ENCODE measurements at regions not wholly inside any gene's neighbourhood (a gene's known extent, or its start where the extent isn't known, plus 50 kb on each side); places are given as distances from the start of the nearest gene placed in this dataset.

DNA sequence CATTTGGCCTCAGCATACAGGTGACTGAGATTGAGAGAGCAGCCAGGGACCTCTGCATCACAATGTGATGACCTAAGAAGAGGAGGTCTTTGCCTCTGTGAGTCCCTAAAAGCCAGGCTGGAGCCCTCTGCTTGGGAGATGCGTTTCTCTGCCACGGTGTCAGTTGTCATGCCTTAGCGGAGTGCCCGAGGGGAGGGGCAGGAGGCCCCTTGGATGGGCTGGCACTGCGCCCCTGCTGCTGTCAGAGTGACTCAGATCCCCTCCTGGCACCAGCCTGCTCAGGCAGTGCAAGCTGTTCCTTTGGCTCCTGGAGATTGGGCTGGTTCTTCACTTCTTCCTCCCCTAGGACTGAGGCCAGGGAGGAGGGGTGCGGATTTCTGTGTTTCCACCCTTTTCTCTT, 64.9 kb upstream of the KCNA5 start:
- Histone ChIP-seq H4K91ac (ENCODE audit: low read depth, low read length, poor library complexity) (no peak overlapping the region), H2BK15ac (ENCODE audit: low read length) (no peak overlapping the region), H3K14ac (ENCODE audit: low read length) (no peak overlapping the region), H3K9me3 (replicated peaks in 1 of 2; ENCODE audit: control insufficient read depth in 2 of 2, insufficient read depth in 1 of 2, low read depth in 1 of 2, low read length in 2 of 2) (no peaks in the 10 kb centered on the region), H3K23ac (ENCODE audit: low read depth, low read length, poor library complexity) (no peak overlapping the region), H3K36me3 (replicated peaks in 1 of 2; ENCODE audit: control insufficient read depth in 2 of 2, insufficient read depth in 2 of 2, low read length in 2 of 2) (no peaks in the 10 kb centered on the region), H2AFZ (ENCODE audit: low read length) (no peak overlapping the region), H4K8ac (ENCODE audit: low read depth, low read length) (no peak overlapping the region), H3K27me3 (ENCODE audit: control insufficient read depth in 3 of 3, insufficient read depth in 3 of 3, low read depth in 1 of 3, low read length in 3 of 3) (peaks cover 0 to 2% (median 0%) of the 10 kb centered on the region in 3 experiments), H3K9ac (ENCODE audit: low read depth, low read length, poor library complexity) (no peak overlapping the region), H3K4ac (ENCODE audit: low read length) (no peak overlapping the region), H3K4me3 (ENCODE audit: low read length in 2 of 2) (no peak overlapping the region), H2BK5ac (ENCODE audit: low read length) (no peak overlapping the region), H2AK5ac (ENCODE audit: low read depth, low read length) (no peak overlapping the region), H3K79me1 (ENCODE audit: low read depth, low read length) (no peaks in the 10 kb centered on the region), H2BK12ac (ENCODE audit: low read length) (no peak overlapping the region), H3K4me1 (ENCODE audit: control insufficient read depth in 2 of 2, insufficient read depth in 1 of 2, low read depth in 1 of 2, low read length in 2 of 2) (no peaks in the 10 kb centered on the region), H3K27ac (replicated peaks; ENCODE audit: low read length) (no peak overlapping the region), H3K4me2 (ENCODE audit: insufficient read depth, low read length, poor library complexity, severe bottlenecking) (no peak overlapping the region), H2BK120ac (ENCODE audit: low read depth, low read length) (no peak overlapping the region), H3K18ac (ENCODE audit: low read length) (peak overlapping the region; percentile 41)
- no peak for DNase-seq (ENCODE audit: low spot score)
- WGBS, 2 donors (ENCODE audit: extremely low coverage in 2 of 2, insufficient read length in 2 of 2, insufficient replicate concordance in 1 of 2): no CpG with 5 or more reads among the region's 6 CpGs

DNA sequence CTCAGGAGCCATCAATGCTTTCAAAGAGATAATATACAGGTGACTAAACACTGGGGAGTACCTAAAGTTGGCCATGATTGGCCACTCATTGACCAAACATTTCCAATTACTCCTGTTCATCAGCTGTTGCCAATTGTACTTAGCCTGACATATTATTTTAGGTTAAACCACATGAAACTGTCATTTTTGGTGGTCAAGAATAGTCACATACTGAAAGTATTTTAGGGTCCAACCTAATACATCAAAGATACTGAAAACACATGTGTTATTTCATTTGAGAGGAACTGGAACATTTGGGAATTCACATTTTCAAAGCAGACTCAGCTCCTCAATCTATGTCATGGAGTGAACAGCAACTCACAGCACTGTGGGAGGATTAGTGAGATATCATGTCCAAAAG, 63.9 kb upstream of the KCNA5 start:
- Histone ChIP-seq H3K4me2 (ENCODE audit: insufficient read depth, low read length, poor library complexity, severe bottlenecking) (no peak overlapping the region), H2AK5ac (ENCODE audit: low read depth, low read length) (no peak overlapping the region), H3K9ac (ENCODE audit: low read depth, low read length, poor library complexity) (no peak overlapping the region), H3K4ac (ENCODE audit: low read length) (no peak overlapping the region), H3K14ac (ENCODE audit: low read length) (no peak overlapping the region), H4K8ac (ENCODE audit: low read depth, low read length) (no peak overlapping the region), H4K91ac (ENCODE audit: low read depth, low read length, poor library complexity) (no peak overlapping the region), H3K9me3 (replicated peaks in 1 of 2; ENCODE audit: control insufficient read depth in 2 of 2, insufficient read depth in 1 of 2, low read depth in 1 of 2, low read length in 2 of 2) (no peaks in the 10 kb centered on the region), H2BK120ac (ENCODE audit: low read depth, low read length) (no peak overlapping the region), H3K79me1 (ENCODE audit: low read depth, low read length) (no peaks in the 10 kb centered on the region), H3K4me3 (ENCODE audit: low read length in 2 of 2) (no peak overlapping the region), H3K27me3 (ENCODE audit: control insufficient read depth in 3 of 3, insufficient read depth in 3 of 3, low read depth in 1 of 3, low read length in 3 of 3) (peaks cover 0 to 2% (median 0%) of the 10 kb centered on the region in 3 experiments), H3K23ac (ENCODE audit: low read depth, low read length, poor library complexity) (no peak overlapping the region), H3K36me3 (replicated peaks in 1 of 2; ENCODE audit: control insufficient read depth in 2 of 2, insufficient read depth in 2 of 2, low read length in 2 of 2) (no peaks in the 10 kb centered on the region), H2BK5ac (ENCODE audit: low read length) (no peak overlapping the region), H3K4me1 (ENCODE audit: control insufficient read depth in 2 of 2, insufficient read depth in 1 of 2, low read depth in 1 of 2, low read length in 2 of 2) (no peaks in the 10 kb centered on the region), H2AFZ (ENCODE audit: low read length) (no peak overlapping the region), H2BK12ac (ENCODE audit: low read length) (no peak overlapping the region), H3K18ac (ENCODE audit: low read length) (no peak overlapping the region), H3K27ac (replicated peaks; ENCODE audit: low read length) (no peak overlapping the region), H2BK15ac (ENCODE audit: low read length) (no peak overlapping the region)
- DNase-seq (ENCODE audit: low spot score): no peak

DNA sequence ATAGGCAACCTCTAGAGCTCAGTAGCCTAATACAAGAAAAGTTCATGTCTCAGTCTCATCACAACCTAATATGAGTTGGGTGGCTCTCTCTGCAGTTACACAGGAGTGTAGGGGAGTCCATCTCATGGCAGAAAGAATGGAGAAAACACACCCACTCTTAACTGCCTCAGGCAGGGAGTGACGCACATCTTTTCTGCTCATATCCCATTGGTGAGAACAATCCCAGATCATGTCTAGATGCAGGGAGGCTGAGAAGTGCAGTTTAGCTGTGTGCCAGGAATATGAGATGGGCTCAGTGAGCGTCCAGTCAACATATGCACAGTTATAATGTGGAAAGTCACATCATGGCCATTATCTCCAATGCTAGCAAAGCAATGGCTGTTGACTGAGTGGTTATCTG, 59.3 kb upstream of the KCNA5 start:
- H2BK15ac ChIP-seq (ENCODE audit: low read length): no peak overlapping the region
- no peak overlapping the region for H3K4me3 ChIP-seq (ENCODE audit: low read length in 2 of 2)

DNA sequence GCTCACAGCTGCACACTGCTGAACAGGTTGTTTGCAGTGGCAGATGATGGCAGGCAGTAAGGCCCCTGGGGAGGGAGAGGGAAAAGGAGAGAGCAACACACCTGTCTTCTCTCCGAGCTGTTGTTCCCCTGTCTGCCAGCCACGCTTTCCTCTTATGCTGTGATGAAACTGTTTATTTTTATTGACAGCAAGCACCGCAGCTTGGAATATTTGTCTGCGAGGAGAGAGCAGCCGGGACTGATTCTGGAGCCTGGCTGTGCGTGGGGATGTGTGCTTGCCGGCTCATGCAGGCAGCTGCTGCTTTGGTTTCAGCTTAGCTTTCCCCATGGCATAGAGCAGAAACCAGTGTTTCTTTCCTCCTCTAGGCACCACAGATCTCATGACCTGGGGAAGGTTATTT, 58.7 kb upstream of the KCNA5 start:
- Histone ChIP-seq H3K27ac (replicated peaks; ENCODE audit: low read length) (no peak overlapping the region), H2AFZ (ENCODE audit: low read length) (no peak overlapping the region), H4K8ac (ENCODE audit: low read depth, low read length) (no peak overlapping the region), H3K4ac (ENCODE audit: low read length) (no peak overlapping the region), H3K27me3 (ENCODE audit: control insufficient read depth in 3 of 3, insufficient read depth in 3 of 3, low read depth in 1 of 3, low read length in 3 of 3) (peaks cover 0 to 5% (median 0%) of the 10 kb centered on the region in 3 experiments), H3K23ac (ENCODE audit: low read depth, low read length, poor library complexity) (no peak overlapping the region), H3K14ac (ENCODE audit: low read length) (no peak overlapping the region), H3K9me3 (replicated peaks in 1 of 2; ENCODE audit: control insufficient read depth in 2 of 2, insufficient read depth in 1 of 2, low read depth in 1 of 2, low read length in 2 of 2) (no peaks in the 10 kb centered on the region), H3K79me1 (ENCODE audit: low read depth, low read length) (no peaks in the 10 kb centered on the region), H2BK5ac (ENCODE audit: low read length) (no peak overlapping the region), H2BK15ac (ENCODE audit: low read length) (no peak overlapping the region), H2BK120ac (ENCODE audit: low read depth, low read length) (no peak overlapping the region), H2AK5ac (ENCODE audit: low read depth, low read length) (no peak overlapping the region), H2BK12ac (ENCODE audit: low read length) (no peak overlapping the region), H4K91ac (ENCODE audit: low read depth, low read length, poor library complexity) (no peak overlapping the region), H3K36me3 (replicated peaks in 1 of 2; ENCODE audit: control insufficient read depth in 2 of 2, insufficient read depth in 2 of 2, low read length in 2 of 2) (no peaks in the 10 kb centered on the region), H3K9ac (ENCODE audit: low read depth, low read length, poor library complexity) (no peak overlapping the region), H3K4me3 (ENCODE audit: low read length in 2 of 2) (no peak overlapping the region), H3K4me1 (ENCODE audit: control insufficient read depth in 2 of 2, insufficient read depth in 1 of 2, low read depth in 1 of 2, low read length in 2 of 2) (peaks cover 0 to 3% of the 10 kb centered on the region in 2 donors), H3K4me2 (ENCODE audit: insufficient read depth, low read length, poor library complexity, severe bottlenecking) (no peak overlapping the region), H3K18ac (ENCODE audit: low read length) (no peak overlapping the region)
- no peak for DNase-seq (ENCODE audit: low spot score)
- WGBS, 2 donors (ENCODE audit: extremely low coverage in 2 of 2, insufficient read length in 2 of 2, insufficient replicate concordance in 1 of 2): no CpG with 5 or more reads among the region's 7 CpGs

More for the DNA sequence above, 59.3 kb upstream of the KCNA5 start:
- no peak overlapping the region for H3K9ac ChIP-seq (ENCODE audit: low read depth, low read length, poor library complexity)
- H2BK120ac ChIP-seq (ENCODE audit: low read depth, low read length): no peak overlapping the region
- H3K14ac ChIP-seq (ENCODE audit: low read length): no peak overlapping the region
- no peak overlapping the region for H4K91ac ChIP-seq (ENCODE audit: low read depth, low read length, poor library complexity)
- H3K9me3 ChIP-seq (replicated peaks in 1 of 2; ENCODE audit: control insufficient read depth in 2 of 2, insufficient read depth in 1 of 2, low read depth in 1 of 2, low read length in 2 of 2): no peaks in the 10 kb centered on the region
- no peak overlapping the region for H2BK5ac ChIP-seq (ENCODE audit: low read length)
- no peaks in the 10 kb centered on the region for H3K36me3 ChIP-seq (replicated peaks in 1 of 2; ENCODE audit: control insufficient read depth in 2 of 2, insufficient read depth in 2 of 2, low read length in 2 of 2)
- no peak overlapping the region for H3K23ac ChIP-seq (ENCODE audit: low read depth, low read length, poor library complexity)
- peaks cover 0 to 5% (median 0%) of the 10 kb centered on the region in 3 experiments for H3K27me3 ChIP-seq (ENCODE audit: control insufficient read depth in 3 of 3, insufficient read depth in 3 of 3, low read depth in 1 of 3, low read length in 3 of 3)
- H3K4ac ChIP-seq (ENCODE audit: low read length): no peak overlapping the region
- H3K18ac ChIP-seq (ENCODE audit: low read length): no peak overlapping the region
- H3K27ac ChIP-seq (replicated peaks; ENCODE audit: low read length): no peak overlapping the region
- H3K4me2 ChIP-seq (ENCODE audit: insufficient read depth, low read length, poor library complexity, severe bottlenecking): no peak overlapping the region
- H2BK12ac ChIP-seq (ENCODE audit: low read length): no peak overlapping the region
- WGBS, 2 donors (ENCODE audit: extremely low coverage in 2 of 2, insufficient read length in 2 of 2, insufficient replicate concordance in 1 of 2): no CpG with 5 or more reads among the region's 2 CpGs
- no peaks in the 10 kb centered on the region for H3K79me1 ChIP-seq (ENCODE audit: low read depth, low read length)
- H4K8ac ChIP-seq (ENCODE audit: low read depth, low read length): no peak overlapping the region
- H2AK5ac ChIP-seq (ENCODE audit: low read depth, low read length): no peak overlapping the region
- H3K4me1 ChIP-seq (ENCODE audit: control insufficient read depth in 2 of 2, insufficient read depth in 1 of 2, low read depth in 1 of 2, low read length in 2 of 2): peaks cover 0 to 3% of the 10 kb centered on the region in 2 donors
- no peak for DNase-seq (ENCODE audit: low spot score)
- no peak overlapping the region for H2AFZ ChIP-seq (ENCODE audit: low read length)

All from neuronal stem cell (in vitro differentiated cells).